Prostate gland (tissue), 2 donors: ENCODE measurements at regions not wholly inside any gene's neighbourhood (a gene's known extent, or its start where the extent isn't known, plus 50 kb on each side); places are given as distances from the start of the nearest gene placed in this dataset.

Experiments
- DNase-seq: peaks from one replicate; pipeline ENCODE4 v3.0.0-alpha.2; 2019; ENCODE audit warnings: low spot score
- H3K27ac ChIP-seq, 2 donors: fragments of 200-600 bp; sonication (generic); 2 replicates each; pipeline ENCODE4 v1.5.1; 2017 to 2019
- H3K27me3 ChIP-seq: fragments of 200-600 bp; sonication (generic); replicated peaks from 2 replicates; pipeline ENCODE4 v1.5.1; 2019; ENCODE audit not compliant: insufficient read depth
- H3K36me3 ChIP-seq, 2 donors: fragments of 200-600 bp; sonication (generic); 1 replicate in 1 of 2; 2 replicates in 1 of 2; pipeline versions ENCODE4 v1.5.1 to v1.8.1; 2017 to 2019
- H3K4me1 ChIP-seq: fragments of 200-600 bp; sonication (generic); replicated peaks from 2 replicates; pipeline ENCODE4 v1.5.1; 2019
- H3K4me3 ChIP-seq, 2 donors: fragments of 200-600 bp; sonication (generic); 2 replicates each; pipeline ENCODE4 v1.5.1; 2017 to 2019
- H3K9me3 ChIP-seq: fragments of 200-600 bp; sonication (generic); 2 replicates; pipeline ENCODE4 v1.5.1; 2017
- CTCF ChIP-seq, 4 experiments: fragments of 200-600 bp in 2 of 4; fragments of 450-650 bp in 2 of 4; sonication (generic) in 2 of 4; IDR thresholded peaks; 1 replicate in 3 of 4; 2 replicates in 1 of 4; pipeline ENCODE4 v1.5.1; 2016 to 2019; ENCODE audit warnings: antibody characterized with exemption in 4 of 4, mild to moderate bottlenecking in 2 of 4, moderate library complexity in 2 of 4
- POLR2A ChIP-seq: fragments of 450-650 bp; IDR thresholded peaks from one replicate; pipeline ENCODE4 v1.6.1; 2016; ENCODE audit warnings: antibody characterized with exemption, mild to moderate bottlenecking
- POLR2AphosphoS5 ChIP-seq: sonication (generic); formaldehyde crosslinking; IDR thresholded peaks from one replicate; pipeline ENCODE4 v1.6.1; 2017; ENCODE audit warnings: antibody characterized with exemption
- WGBS: methylation state at CpG from one replicate; pipeline ENCODE4 v1.1.5; 2018; 5-methylcytosine and 5-hydroxymethylcytosine counted together
- intact Hi-C: fragments of 100-400 bp; cut with DNase I; formaldehyde crosslinking; loops from one replicate; pipeline ENCODE4 v1.14.2; 2022

- WGBS: 96% methylated on average over 1 of the region's 1 CpG
Measured at GRCh38 chr2:150215041-150215440, 272.4 kb downstream of the RND3 start.

GRCh38 chr2:150214626-150215025, 272.8 kb downstream of the RND3 start:
- 29% methylated on average over 1 of the region's 1 CpG for WGBS

More at GRCh38 chr2:150215041-150215440, 272.4 kb downstream of the RND3 start:
- Histone ChIP-seq H3K4me3 (no peak overlapping the region), H3K4me1 (no peaks in the 10 kb centered on the region), H3K27ac (no peak overlapping the region), H3K36me3 (no peaks in the 10 kb centered on the region), H3K9me3 (no peaks in the 10 kb centered on the region), H3K27me3 (no peaks in the 10 kb centered on the region)
- intact Hi-C loops: no loop called here
- TF ChIP-seq CTCF (IDR thresholded peaks at IDR 0.05) (no peak), POLR2A (no peak), POLR2AphosphoS5 (no peak)
- DNase-seq: no peak

GRCh38 chr2:150212722-150213171, 274.7 kb downstream of the RND3 start:
- WGBS: 65% methylated on average over 4 of the region's 4 CpGs
- Histone ChIP-seq H3K9me3 (no peaks in the 10 kb centered on the region), H3K27ac (no peak overlapping the region), H3K36me3 (no peaks in the 10 kb centered on the region), H3K4me1 (no peaks in the 10 kb centered on the region), H3K27me3 (no peaks in the 10 kb centered on the region), H3K4me3 (no peak overlapping the region)
- no peak for DNase-seq
- intact Hi-C loops: no loop called here
- TF ChIP-seq POLR2AphosphoS5: no peak
- TF ChIP-seq CTCF (IDR thresholded peaks at IDR 0.05): no peak
- TF ChIP-seq POLR2A: no peak

More at GRCh38 chr2:150214626-150215025, 272.8 kb downstream of the RND3 start:
- no peak overlapping the region for H3K4me3 ChIP-seq
- DNase-seq: no peak
- no peaks in the 10 kb centered on the region for H3K4me1 ChIP-seq
- TF ChIP-seq CTCF (IDR thresholded peaks at IDR 0.05): no peak
- no peak for TF ChIP-seq POLR2A
- TF ChIP-seq POLR2AphosphoS5: no peak
- H3K27ac ChIP-seq: no peak overlapping the region
- intact Hi-C loops: no loop called here
- no peaks in the 10 kb centered on the region for H3K36me3 ChIP-seq
- H3K27me3 ChIP-seq: no peaks in the 10 kb centered on the region
- no peaks in the 10 kb centered on the region for H3K9me3 ChIP-seq

- no peaks in the 10 kb centered on the region for H3K27me3 ChIP-seq
- no peaks in the 10 kb centered on the region for H3K36me3 ChIP-seq
- no peak overlapping the region for H3K4me3 ChIP-seq
- TF ChIP-seq POLR2AphosphoS5: no peak
- TF ChIP-seq POLR2A: no peak
- TF ChIP-seq CTCF (IDR thresholded peaks at IDR 0.05): no peak
- H3K9me3 ChIP-seq: no peaks in the 10 kb centered on the region
- H3K27ac ChIP-seq: no peak overlapping the region
- no peak for DNase-seq
- intact Hi-C loops: no loop called here
- H3K4me1 ChIP-seq: no peaks in the 10 kb centered on the region
Measured at GRCh38 chr2:150211164-150211631, 276.3 kb downstream of the RND3 start.

GRCh38 chr2:150209746-150210145, 277.7 kb downstream of the RND3 start:
- no peak overlapping the region for H3K27ac ChIP-seq
- intact Hi-C loops: no loop called here
- no peak for TF ChIP-seq POLR2AphosphoS5
- no peak for TF ChIP-seq POLR2A
- no peak for TF ChIP-seq CTCF (IDR thresholded peaks at IDR 0.05)

More at GRCh38 chr2:150209746-150210145, 277.7 kb downstream of the RND3 start:
- no peaks in the 10 kb centered on the region for H3K36me3 ChIP-seq
- WGBS: 27% methylated on average over 2 of the region's 2 CpGs
- no peaks in the 10 kb centered on the region for H3K9me3 ChIP-seq
- no peak for DNase-seq
- no peak overlapping the region for H3K4me3 ChIP-seq
- no peaks in the 10 kb centered on the region for H3K27me3 ChIP-seq
- no peaks in the 10 kb centered on the region for H3K4me1 ChIP-seq
